GM03348 (cell line): ENCODE measurements at regions not wholly inside any gene's neighbourhood (a gene's known extent, or its start where the extent isn't known, plus 50 kb on each side); places are given as distances from the start of the nearest gene placed in this dataset.
A peak's percentile ranks its signal among the peaks of the same experiment; 100 is the strongest.

Experiments
- DNase-seq: peaks from one replicate; pipeline ENCODE4 v3.0.0; 2012; ENCODE audit warnings: low spot score

GRCh38 chr21:35220301-35220700 lies 171.2 kb upstream of the RUNX1 start:
- DNase-seq: no peak

- DNase-seq: no peak
Observed at GRCh38 chr21:35219719-35220118, 170.6 kb upstream of the RUNX1 start.

GRCh38 chr21:35219291-35219690 lies 170.2 kb upstream of the RUNX1 start:
- no peak for DNase-seq

DNA sequence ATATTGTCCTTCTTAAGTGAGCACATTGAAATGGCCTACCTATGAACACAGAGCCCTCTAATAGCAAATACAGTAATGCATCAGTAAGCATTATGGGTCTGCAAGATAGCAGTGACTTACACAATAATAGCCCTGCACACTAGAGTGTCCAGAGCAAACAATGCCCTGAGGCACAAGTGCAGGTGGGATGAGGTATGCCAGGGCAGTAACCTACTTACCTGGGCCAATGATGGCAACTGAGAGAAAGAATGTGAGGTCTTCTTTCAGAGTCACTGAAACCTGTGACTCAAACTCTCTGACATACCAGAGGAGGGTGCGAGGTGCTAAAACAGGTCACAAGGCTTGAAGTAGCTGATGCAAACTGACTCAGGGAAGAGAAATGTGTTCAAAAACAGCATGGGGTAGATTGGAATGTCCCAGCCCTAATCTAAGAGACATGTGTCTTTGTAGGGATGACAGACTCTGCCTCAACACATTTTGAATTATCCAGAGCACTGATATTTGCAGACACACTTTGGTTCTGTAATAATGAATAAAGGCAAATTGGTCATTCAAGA lies 168.5 kb upstream of the RUNX1 start:
- peak; percentile 70 for DNase-seq

DNA sequence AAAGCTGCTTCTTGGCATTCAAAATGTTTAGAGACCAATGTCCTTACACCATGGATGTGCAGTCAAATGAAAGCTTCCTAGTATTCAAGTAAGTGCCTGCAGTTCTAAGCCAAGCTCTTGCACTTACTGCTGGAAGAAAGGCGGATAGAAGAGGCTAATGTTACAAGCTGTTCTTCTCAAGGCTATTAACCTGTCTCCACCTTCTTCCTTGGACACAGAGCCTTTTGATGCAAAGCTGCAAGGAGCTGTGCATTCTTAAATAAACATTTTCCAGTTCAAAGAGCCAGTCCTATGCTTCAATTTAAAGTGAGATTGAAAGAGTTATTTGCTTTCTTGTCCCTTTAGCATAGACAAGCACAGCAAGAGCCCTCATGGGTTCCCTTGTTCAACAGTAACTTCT lies 167.9 kb upstream of the RUNX1 start:
- no peak for DNase-seq

- DNase-seq: no peak
Observed at GRCh38 chr21:35215870-35216269, 166.8 kb upstream of the RUNX1 start.

DNA sequence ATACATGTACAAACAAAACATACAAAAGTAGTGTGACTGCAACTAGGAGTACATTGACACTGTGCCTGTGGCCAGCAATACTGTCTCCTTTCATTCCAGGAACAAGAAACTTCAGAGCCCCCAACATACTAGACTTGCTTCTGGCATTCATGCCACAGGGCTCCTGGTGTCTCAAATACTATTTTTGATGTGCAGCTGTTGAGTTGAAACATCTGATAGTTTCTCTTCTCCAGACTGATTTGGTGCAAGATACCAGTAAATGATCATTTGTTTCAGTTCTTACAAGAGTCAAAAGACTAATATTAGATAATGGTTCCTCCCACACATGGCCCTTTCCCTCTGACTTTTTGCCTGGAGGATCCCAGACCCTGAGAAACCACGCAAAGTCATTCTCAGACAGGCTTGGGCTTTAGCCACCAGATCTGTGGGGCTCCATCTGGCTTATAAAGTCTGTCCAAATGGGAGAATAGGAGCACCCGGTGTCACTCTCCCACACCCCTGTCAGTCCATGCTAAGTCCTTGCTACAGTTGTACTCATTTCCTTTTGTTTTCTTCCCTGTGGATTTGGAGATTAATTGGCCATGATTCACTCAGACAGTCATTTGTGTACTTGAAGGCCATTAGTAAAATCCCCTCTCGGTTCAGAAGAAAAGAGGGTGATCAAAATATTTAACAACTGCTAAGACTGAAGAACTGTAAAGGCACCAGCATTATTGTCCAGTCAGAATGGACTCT lies 163.5 kb upstream of the RUNX1 start:
- no peak for DNase-seq

DNA sequence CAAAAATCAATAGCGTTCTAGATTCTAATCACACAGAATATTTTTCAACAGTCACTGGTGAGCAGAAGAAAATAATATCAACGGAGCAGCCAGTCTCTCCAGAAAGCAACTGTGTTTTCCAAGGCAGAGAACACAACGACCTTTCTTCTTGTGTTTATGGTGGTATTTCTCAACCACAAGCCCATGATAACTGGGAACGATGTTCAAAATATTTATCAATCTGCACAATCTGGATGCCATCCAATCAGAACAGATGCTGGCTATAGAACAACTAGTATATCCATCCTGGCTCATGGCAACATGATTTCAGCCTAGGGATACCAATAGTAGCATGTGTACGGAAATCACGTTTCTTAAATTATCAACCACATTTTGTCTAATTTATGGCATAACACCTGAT lies 162.7 kb upstream of the RUNX1 start:
- DNase-seq: no peak

GRCh38 chr21:35210093-35210492 lies 161.0 kb upstream of the RUNX1 start:
- DNase-seq: no peak

- DNase-seq: no peak
Observed at GRCh38 chr21:35208810-35209517, 159.9 kb upstream of the RUNX1 start.

DNA sequence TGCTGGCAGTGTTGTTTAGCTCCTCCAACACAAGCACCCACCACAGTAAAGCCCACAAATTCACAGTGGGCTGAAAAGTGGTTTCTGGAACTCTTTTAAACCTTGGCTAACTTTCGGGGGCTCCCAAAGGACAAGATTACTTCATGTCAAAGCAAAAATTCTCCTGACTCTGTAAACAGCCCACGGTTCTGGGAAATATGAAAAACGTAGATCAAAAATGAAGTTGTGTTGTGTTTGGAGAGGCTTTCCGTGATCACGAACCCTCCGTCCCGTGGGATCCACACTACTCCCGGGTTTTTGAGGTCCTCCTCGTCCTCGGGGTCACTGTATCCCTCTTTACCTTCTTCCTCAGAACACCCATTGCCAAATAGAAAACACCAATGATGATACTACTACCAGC lies 159.0 kb upstream of the RUNX1 start:
- DNase-seq: no peak

- DNase-seq: no peak
Observed at GRCh38 chr21:35207322-35207721, 158.2 kb upstream of the RUNX1 start.

DNA sequence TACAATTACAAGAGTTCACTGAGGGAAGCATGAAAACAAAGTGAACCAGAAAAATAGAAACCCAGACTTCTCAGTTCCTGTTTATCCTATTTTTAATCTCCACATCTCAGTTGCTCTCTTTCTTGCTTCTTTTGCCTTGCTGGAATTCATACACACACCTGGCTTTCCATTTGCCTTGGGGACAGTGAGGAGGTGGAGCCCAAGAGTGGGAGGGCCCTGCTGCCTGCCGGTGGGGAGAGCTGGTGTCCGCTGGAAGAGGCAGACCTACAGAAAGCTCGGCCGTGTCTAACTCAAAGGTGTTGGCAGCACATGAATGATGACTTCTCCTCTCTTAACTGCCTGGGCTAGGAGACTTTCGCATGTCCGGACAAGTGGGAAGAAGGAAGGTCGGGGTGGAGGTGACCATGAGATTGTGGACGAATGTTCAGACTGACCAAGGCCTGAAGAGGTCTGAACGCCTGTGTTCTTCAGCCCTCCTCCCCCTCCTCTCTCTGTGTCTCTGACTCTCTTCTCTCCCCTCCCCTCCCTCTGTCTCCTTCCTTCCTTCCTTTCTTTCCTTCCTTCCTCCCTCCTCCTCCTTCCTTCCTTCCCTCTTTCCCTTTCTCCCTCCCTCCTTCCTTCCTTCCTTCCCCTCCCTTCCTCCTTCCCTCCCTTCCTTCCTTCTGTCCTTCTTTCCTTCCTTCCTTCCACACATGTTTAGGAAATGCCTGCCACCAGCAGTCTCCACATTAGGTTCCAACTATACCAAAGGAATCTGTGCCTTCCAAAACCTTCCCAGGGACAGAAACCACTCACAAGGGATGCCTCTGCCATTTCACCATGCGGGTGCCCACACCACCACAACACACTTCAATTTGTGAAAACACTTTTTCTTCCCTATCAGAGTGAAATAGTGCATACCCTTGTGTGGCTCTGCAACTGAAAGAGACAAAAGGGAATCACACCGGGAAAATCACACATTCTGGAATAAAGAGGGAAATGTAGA lies 157.3 kb upstream of the RUNX1 start:
- DNase-seq: no peak

- peak; percentile 85 for DNase-seq
Observed at GRCh38 chr21:35204850-35205541, 155.9 kb upstream of the RUNX1 start.

GRCh38 chr21:35204125-35204524 lies 155.0 kb upstream of the RUNX1 start:
- DNase-seq: no peak

DNA sequence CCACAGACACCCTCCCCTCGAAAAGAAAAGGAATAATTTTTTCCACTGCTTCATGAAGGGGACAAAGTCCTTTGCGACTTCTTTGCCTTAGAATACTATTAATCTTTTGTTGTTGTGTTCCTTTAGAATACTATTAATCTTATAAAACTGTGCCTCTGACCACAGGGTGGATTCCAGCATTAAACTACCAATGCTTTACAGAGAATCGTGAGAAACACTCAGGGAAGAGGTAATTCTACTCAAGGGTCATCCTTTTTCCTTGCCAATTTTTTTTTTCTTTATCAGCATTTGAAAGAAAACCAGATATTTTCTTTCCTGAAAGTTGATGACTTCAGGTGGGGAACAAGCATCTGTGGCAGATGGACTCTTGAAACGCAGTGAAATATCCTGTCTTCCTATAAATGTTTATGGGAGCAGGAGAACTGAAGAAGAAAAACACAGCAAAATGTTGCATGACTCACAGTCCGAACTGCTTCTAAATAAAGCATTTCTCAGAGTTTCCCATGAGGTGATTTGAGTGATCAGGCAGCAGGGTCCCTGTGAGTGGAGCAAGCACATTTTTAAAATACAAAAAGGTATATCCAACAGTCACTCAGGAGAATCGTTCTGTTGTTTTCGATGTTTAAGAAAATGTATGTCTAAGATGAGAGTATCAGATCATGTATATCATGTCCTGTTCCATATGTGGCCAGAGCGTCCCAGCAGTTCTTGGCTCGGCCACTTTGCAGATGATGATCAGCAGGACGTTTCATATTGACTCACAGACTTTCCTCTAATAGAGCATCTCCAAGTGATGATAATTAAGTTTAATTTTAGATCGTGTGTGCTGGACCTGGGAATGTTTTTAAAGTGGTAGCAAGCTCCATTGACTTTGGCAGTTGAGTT lies 154.2 kb upstream of the RUNX1 start:
- DNase-seq: no peak

DNA sequence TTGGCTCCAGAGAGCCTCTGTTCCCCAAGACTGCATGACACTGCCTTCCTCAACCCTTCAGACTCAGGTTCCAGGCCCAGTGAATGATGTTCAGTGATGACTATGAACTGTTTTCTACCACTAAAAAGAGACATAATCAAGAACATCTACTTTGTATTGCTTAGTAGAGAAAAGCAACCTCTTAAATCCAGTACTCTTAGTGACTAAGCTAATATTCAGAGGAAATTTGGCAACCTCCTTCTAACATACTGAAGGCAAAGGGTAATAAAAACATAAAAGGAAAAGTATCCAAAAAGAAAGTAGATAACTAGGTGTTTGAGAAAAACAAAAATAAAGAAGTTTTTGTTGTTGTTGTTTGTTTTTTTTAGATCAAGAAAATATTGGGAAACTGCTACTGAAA lies 153.3 kb upstream of the RUNX1 start:
- DNase-seq: no peak

GRCh38 chr21:35201799-35202198 lies 152.7 kb upstream of the RUNX1 start:
- no peak for DNase-seq

DNA sequence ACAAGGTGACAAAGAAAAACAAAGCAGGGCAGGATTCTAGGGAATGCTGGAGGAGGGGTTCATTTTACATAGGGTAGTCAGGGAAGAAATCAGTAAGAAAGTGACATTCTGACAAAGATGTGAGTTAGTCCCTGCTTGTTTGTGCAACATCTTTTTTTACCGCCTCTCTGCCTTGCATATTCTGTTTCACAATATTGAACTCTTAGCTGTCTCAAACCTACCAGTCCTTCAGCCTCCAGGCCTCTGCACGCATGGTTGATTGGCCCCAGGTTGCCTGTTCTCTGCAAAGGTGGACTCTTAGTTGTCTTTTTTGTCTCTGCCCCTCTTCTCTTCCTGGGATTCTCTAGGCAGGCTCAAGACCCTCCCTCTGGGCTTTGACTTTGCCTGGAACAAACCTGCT lies 152.2 kb upstream of the RUNX1 start:
- no peak for DNase-seq

DNA sequence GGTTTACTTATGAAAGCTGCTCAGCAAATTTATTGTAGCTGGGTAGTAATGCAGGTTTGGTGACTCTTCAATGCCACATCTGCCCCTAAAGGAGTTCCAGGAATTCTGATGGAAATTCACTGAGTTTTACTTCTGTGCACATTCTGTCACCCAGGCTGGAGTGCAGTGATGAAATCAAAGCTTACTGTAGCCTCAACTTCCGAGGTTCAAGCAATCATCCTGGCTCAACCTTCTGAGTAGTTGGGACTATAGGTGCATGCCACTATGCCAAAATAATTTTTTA lies 150.6 kb upstream of the RUNX1 start:
- no peak for DNase-seq
